Middle frontal gyrus (tissue), 1 donor: ENCODE measurements at regions not wholly inside any gene's neighbourhood (a gene's known extent, or its start where the extent isn't known, plus 50 kb on each side); places are given as distances from the start of the nearest gene placed in this dataset.

Experiments used
- DNase-seq: peaks from one replicate; pipeline ENCODE4 v3.0.0-alpha.2; 2015; ENCODE audit warnings: low spot score; ENCODE audit errors: extremely low spot score

DNA sequence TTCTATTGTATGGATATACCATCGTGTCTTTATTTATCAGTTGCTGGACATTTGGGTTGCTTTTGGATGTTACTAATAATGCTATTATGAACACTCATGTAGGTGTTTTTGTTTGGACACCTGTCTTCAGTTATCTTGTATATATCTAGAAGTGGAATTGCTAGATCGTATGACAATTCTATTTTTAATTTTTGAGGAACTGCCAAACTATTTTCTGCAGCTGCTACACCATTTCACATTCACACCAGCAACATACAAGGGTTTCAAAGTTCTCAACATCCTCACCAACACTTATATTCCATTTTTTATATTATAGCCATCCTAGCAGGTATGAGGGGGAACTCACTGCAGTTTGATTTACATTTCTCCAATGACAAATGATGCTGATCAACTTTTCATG lies 324.6 kb downstream of the CAAP1 start:
- DNase-seq, result no peak

DNA sequence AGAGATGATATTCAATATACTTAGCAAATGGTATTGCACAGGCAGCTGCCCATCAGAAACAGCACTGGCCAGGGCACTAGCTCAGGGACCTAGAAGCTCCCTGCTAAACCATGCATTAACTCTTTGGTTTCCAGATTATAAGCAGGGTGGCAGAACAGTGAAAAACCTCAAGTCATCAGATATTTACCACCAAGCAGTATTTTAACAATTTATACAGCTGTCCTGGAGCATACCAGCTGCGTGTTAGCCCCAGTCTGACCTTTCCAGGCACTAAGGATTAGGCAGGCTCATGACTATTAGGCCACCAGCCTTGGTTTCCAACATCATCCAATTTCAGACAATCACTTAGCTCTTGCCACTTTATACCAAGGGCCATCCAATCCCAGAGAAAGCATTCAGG lies 326.5 kb downstream of the CAAP1 start:
- no peak for DNase-seq

DNA sequence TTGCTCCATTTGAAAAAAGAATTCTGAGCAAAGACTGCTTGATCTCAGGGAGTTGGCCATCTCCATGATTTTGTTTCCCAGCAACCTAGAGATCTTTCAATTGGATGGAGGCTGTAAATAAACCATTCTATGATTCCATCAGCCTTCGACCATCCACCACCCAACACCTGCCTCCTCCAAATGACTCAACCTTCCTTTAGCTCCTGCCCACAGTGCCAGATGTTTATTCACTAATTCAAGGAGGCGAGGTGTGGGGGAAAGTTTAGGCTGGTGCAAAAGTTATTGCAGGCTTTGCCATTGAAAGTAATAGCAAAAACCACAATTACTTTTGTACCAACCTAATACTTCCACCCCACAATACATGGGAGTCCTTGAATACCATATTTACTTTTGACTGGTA lies 327.5 kb downstream of the CAAP1 start:
- no peak for DNase-seq

GRCh38 chr9:26562338-26562737 lies 330.3 kb downstream of the CAAP1 start:
- DNase-seq, result no peak

GRCh38 chr9:26561928-26562327 lies 330.7 kb downstream of the CAAP1 start:
- DNase-seq, result no peak

- no peak for DNase-seq
These were observed 333.1 kb downstream of the CAAP1 start for GRCh38 chr9:26559506-26559905.

DNA sequence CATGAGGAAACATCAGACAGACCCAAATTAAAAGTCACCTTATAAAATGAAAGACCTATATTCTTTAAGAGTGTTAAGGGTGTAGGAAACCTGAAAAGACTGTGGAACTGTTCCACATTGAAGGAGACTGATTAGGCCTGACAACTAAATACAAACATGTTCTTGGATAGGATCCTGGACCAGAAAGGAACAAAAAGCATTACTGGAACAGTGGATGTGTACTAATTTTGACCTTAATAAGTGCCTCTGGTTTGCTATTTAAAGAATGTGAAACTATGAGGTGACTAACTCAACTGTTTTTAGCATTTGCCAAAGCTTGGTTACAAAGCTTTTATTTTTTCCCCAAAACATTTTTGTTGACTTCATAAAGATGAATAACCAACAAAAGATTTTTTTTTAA lies 340.6 kb downstream of the CAAP1 start:
- DNase-seq, result no peak

GRCh38 chr9:26551451-26551850 lies 341.2 kb downstream of the CAAP1 start:
- no peak for DNase-seq

DNA sequence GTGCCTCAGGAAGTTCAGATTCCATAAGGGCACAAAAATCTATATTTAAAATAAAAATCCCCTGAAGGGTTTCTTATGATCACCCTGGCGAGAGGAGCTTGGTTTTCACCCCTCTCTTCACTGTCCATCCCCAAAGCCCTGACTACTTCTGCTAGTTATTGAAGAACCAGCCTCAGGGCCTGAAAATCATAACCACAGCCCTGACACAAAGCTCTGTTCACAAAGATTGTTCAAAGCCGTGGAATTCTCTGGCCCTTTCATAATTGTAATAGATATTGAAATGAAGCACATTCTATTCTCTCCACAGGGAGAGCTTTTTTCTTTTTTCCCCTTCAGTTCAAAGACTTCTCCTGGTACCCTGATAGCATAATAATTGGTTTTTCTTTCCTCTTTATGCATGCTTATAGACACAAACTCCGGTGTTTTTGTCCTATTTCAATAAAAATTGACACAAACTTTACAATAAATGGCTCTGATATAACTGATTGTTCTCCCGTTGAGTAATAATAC lies 343.8 kb downstream of the CAAP1 start:
- DNase-seq, result no peak

GRCh38 chr9:26539867-26540493 lies 352.6 kb downstream of the CAAP1 start:
- DNase-seq, result no peak

- no peak for DNase-seq
These were observed 355.4 kb downstream of the CAAP1 start for GRCh38 chr9:26537211-26537610.

- no peak for DNase-seq
These were observed 357.5 kb downstream of the CAAP1 start for GRCh38 chr9:26535151-26535550.

DNA sequence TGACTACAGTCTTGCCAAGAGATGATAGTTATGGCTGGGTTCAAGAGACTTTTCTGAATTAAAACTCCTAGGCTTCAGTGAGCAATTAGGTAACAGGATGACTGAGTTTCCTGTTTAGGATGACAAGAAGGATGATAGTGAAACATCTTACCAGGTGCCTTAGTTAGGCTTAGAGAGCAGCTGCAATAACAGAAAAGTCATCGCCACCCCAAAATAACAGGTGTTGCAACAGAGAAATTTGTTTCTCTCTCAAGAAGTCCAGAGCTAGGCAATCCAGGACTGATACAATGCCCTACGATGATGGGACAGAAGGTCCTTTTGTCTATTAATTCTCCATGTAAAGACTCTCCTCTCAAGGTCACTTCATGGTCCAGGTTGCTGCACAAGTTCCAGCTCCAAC lies 361.8 kb downstream of the CAAP1 start:
- DNase-seq, result no peak

DNA sequence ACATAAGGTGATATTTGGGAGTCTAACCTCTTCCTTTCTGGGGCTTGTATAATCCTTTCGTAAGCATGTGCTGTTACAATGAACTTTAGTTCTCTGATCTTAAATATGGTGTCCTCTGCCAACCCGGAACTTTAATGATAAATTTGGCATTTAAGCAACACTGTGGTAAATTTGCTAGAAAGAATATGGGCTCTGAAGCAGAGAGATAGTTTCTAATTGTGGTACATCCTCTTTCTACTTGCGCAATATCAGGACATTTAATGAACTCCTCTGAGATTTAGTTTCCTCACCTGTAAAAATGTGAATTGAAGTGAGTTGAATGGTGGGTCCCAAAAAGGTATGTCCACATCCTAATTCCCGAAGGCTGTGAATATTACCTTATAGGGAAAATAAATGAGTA lies 364.7 kb downstream of the CAAP1 start:
- DNase-seq, result no peak

GRCh38 chr9:26524267-26524666 lies 368.3 kb downstream of the CAAP1 start:
- DNase-seq, result no peak

DNA sequence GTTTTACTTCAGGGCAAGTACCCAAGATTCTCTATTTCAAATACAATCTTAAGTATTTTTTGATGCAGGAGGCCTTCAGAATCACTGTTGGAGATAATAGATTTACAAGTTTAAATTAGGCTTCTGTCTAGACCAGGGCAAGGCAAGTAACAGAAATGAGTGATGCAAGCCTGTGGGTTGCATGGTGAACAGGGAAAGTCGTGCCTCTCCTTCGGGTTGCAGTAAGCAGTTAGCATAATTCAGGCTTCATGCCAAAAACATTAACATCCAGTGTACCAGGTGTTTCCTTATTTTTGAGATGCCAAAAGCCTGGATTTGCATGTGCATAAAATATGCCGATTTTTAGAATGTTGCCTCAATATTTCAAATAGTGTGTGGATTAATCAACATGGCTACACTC lies 369.0 kb downstream of the CAAP1 start:
- no peak for DNase-seq

- no peak for DNase-seq
These were observed 372.5 kb downstream of the CAAP1 start for GRCh38 chr9:26520141-26520540.

DNA sequence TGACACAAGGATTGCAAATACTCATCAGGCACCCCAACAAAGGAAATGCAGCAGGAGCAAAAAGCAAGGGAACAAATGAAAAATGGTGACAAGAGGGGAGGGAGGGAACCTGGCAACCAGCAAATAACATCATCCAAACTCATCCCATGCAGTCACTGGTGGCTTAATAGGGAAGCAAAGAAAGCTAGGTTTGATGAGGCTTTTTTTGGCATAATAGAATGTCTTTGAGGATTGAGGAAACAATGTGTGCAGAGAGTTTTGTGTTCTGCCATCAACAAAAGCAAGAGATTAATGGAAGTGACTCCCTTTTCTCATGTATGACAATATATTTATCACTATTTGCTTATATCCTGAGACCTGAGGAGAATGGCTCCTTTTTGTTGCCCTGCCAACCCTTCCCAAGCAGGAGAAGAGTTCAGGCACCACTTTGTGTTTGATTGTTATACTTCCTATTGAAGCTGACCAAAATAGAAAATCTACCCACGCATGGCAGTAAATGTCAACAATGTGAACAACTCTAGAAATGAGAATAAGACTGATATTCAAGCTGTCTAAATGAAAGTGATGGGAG lies 375.7 kb downstream of the CAAP1 start:
- no peak for DNase-seq

- no peak for DNase-seq
These were observed 378.9 kb downstream of the CAAP1 start for GRCh38 chr9:26513730-26514129.

GRCh38 chr9:26510137-26510536 lies 382.5 kb downstream of the CAAP1 start:
- DNase-seq, result no peak

DNA sequence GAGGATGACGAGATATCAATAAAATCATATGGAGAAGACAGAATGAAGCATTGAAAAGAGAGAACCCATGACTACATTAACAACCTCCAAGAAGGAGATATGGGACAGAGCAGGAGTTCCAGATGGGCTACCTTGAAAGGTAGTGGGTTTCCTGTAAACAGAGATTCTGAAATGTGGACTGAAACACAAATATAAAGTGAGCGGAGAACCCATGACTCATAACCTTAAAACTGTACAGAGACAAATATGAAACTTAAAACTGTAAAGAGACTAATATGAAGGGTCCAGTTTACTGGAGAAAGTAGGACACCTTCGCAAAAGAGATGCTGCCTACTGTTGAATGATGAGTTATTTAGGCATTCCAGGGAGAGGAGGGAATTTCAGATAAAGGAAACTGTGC lies 383.7 kb downstream of the CAAP1 start:
- DNase-seq, result no peak

DNA sequence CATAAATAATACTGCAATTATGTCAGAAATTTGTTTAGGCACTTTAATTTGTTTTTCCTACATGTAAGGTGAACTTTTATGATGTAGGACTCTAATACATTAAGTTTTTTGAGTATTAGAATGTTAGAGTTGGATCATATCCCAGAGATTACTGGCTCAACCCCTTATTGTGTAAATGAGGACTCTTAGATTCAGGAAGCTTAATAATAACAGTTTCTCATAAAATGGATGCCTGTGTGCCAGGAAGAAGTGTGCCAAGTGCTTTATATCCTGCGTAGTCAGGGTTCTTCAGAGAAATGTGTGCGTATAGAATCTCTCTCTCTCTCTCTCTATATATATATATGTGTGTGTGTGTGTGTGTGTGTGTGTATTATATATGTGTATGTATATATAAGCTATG lies 388.5 kb downstream of the CAAP1 start:
- DNase-seq, result no peak

GRCh38 chr9:26502311-26502710 lies 390.3 kb downstream of the CAAP1 start:
- no peak for DNase-seq
